Fibroblast of gingiva (primary cell): ENCODE measurements at regions not wholly inside any gene's neighbourhood (a gene's known extent, or its start where the extent isn't known, plus 50 kb on each side); places are given as distances from the start of the nearest gene placed in this dataset.

Experiments used
- DNase-seq: peaks from one replicate; pipeline ENCODE4 v3.0.0-alpha.2; 2011; ENCODE audit warnings: low read depth

GRCh38 chr4:119932277-119932676, 134.4 kb downstream of the MAD2L1 start:
- DNase-seq = no peak

DNA sequence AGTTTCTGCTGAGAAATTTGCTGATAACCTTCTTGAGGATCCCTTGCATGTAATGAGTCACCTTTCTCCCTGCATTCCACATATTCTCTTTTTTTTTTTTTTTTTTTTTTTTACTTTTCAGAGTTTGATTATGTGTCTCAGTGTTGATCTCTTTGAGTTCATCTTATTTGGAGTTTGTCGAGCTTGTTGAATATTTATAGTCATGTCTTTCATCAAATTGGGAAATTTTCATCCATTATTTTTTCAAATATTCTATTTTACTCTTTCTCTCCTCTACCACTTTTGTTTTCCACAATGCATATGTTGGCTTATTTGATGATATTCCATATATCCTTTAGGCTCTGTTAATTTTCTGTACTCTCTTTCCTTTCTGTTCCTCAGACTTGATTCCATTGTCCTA, 136.1 kb downstream of the MAD2L1 start:
- no peak for DNase-seq

DNA sequence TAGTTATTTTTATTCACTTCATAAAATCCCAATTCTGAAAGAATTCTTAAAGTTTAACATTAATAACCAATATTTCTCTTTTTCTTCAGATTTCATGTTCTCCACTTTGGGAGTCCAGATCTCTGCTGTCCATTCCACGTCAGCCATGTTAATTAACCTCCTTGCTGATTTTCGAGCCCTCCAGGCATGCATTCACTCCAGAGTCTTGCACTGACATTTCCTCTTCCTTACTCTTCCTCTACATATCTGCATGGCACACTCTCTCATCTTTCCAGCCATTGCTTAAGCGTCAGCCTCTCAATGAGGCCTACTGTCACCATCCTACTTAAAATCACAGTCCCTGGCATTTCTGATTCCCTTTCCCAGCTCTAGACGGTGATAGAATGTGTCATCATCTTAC, 144.8 kb downstream of the MAD2L1 start:
- no peak for DNase-seq

- DNase-seq = no peak
Observed at GRCh38 chr4:119906277-119906676, 160.4 kb downstream of the MAD2L1 start.

DNA sequence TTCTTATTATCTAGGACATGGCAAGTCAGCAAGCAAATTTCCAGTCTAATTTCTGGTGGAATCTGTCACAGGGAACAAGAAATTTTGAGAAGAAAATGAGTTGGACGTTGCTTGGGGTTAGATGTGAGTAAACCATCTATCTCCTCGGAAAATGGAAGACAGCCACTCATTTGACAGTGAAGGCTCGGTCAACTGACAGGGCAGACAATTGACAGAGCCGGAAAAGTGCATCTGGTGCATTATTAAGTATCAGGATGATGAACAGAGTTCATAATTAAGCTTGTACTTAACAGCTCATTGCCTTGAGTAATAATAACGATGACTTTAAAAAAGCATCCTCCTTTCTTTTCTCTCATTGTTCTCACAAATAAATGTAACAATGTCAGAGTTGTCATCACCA, 168.4 kb downstream of the MAD2L1 start:
- DNase-seq = no peak

DNA sequence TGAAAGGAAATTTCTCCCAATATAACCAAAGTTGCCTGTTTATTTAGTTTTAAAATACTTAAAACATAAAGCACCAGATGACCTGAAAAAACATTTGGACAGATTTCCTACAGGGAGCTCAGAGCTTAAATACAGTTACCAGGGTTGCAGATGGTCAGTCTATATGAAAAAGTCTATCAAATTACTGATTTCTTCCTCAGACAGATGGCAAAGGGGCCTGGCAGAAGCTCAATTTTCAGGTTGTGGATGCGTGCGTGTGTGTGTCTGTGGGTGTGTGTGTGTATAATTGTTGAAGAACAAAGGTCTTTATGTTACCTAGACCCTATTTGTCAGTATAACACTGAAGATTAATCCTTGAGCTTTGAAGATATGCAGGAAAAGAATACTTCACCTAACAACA, 169.4 kb downstream of the MAD2L1 start:
- no peak for DNase-seq

GRCh38 chr4:119894650-119895208, 171.9 kb downstream of the MAD2L1 start:
- no peak for DNase-seq

GRCh38 chr4:119873794-119874325, 192.8 kb downstream of the MAD2L1 start:
- DNase-seq = no peak

DNA sequence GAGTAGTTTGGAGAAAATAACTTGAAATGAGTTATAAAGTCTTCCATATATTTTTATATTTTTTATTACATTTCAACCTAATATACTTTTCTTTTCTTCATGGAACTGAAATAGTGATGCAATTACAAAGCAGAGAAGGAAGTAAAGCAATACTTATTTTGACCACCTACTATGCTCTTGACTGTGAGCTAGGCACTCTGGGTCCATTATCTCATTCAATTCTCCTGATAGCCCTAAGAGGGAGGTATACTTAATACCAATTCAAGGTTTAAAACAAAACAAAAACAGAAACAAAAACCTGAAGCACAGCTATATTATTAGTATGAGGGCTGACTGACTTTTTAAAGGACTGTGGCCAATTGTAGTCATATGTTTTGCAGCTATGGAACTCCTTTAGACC, 193.5 kb downstream of the MAD2L1 start:
- DNase-seq = no peak

DNA sequence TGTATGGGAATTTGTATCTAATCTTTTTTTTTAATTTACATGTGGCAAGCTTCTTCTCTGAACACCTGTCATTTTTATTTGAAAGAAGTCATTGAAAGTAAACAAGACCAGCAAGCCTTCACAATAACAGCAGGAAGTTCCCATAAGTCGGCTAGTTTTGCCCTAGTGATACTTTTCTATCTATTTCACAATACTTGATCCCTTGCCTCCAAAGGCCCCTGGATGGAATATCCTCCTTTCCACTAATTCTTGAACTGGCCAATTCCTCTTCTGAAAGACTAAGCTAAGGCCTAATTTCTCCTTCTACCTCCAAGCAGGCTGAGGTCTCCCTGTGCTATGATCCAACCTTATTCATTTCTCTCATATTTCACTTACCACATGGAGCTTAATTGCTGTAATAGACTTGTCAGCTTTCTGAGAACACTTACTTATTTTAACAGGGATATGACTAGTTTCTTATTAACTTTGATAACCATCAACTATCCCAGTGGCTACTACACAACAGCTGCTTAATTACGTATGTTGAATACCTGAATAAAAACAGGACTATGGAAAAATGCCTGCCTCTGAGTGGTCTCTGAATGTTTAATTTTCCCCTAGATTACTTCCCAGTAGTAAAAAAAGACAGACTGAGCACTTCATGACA, 194.2 kb downstream of the MAD2L1 start:
- no peak for DNase-seq

- no peak for DNase-seq
Observed at GRCh38 chr4:119870856-119871255, 195.8 kb downstream of the MAD2L1 start.

GRCh38 chr4:119865789-119866188, 200.9 kb downstream of the MAD2L1 start:
- DNase-seq = no peak

GRCh38 chr4:119865389-119865788, 201.3 kb downstream of the MAD2L1 start:
- DNase-seq = peak; percentile 1

DNA sequence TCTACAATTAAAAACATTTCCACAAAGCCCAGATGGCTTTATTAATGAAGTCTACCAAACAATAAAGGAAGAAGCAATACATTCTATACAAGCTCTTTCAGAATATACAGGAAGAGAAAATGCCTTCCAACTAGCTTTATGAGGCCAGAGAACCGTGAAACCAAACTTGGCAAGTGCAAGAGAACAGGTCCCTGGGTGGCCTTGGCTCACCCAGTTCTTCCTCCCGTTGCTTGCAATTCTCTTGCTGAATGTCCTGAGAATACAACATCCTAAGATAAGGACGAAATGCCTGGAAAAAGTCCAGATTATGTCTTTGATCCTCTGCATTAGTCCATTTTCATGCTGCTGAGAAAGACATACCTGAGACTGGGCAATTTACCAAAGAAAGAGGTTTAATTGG, 204.9 kb downstream of the MAD2L1 start:
- no peak for DNase-seq

DNA sequence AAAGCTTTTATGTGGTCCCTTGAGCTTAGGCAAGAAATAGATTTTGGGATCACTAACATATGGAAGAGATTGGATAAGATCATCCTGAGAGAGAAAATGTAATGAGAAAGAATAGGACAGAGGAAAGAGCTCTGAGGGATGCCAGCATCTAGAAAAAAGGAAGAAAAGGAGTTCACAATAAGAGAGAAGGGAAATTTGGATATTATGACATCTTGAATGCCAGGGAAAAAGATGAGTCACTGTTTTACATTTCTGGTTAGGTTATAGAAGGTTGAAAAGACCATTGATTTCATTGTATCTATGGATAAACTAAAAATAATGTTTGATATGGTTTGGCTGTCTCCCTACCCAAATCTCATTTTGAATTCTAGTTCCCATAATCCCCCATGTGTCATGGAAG, 208.5 kb downstream of the MAD2L1 start:
- DNase-seq = no peak

GRCh38 chr4:119854364-119854763, 212.3 kb downstream of the MAD2L1 start:
- no peak for DNase-seq

DNA sequence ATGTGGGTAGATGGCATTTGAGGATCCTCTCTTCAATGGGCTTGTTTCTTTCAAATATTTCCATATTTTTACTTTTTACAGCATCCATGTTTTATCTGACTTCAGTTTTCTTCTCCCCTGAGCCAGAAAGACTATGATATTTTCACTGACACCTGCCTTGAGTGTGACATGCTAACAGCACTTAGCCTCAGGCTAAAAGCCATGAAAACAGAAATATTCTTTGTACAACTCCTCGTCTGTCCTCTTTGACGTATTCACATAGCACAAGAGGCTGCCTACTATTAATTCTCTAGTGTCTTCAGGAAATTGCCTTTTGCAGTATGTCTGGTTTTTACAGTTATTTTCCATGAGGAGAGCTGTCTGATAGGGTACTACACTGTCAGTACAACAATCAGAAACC, 215.0 kb downstream of the MAD2L1 start:
- no peak for DNase-seq

GRCh38 chr4:119841361-119841760, 212.8 kb upstream of the PDE5A start:
- no peak for DNase-seq

- peak; percentile 27 for DNase-seq
Observed at GRCh38 chr4:119835613-119835910, 207.0 kb upstream of the PDE5A start.

- DNase-seq = peak; percentile 7
Observed at GRCh38 chr4:119834906-119835612, 206.5 kb upstream of the PDE5A start.

- peak; percentile 48 for DNase-seq
Observed at GRCh38 chr4:119833611-119834010, 205.0 kb upstream of the PDE5A start.

- no peak for DNase-seq
Observed at GRCh38 chr4:119832776-119833175, 204.2 kb upstream of the PDE5A start.

- DNase-seq = no peak
Observed at GRCh38 chr4:119829326-119829725, 200.7 kb upstream of the PDE5A start.

GRCh38 chr4:119825696-119826095, 197.1 kb upstream of the PDE5A start:
- no peak for DNase-seq
